CD1c-positive myeloid dendritic cell (primary cell): ENCODE measurements at regions not wholly inside any gene's neighbourhood (a gene's known extent, or its start where the extent isn't known, plus 50 kb on each side); places are given as distances from the start of the nearest gene placed in this dataset.
"Not testable (repeated sequence)": the region's sequence is repeated elsewhere in the genome, so short reads cannot be mapped to it uniquely, and the experiment has no call there.

Source experiments
- DNase-seq: peaks from one replicate; pipeline ENCODE4 v3.0.0-alpha.2; 2016; ENCODE audit errors: extremely low spot score

DNA sequence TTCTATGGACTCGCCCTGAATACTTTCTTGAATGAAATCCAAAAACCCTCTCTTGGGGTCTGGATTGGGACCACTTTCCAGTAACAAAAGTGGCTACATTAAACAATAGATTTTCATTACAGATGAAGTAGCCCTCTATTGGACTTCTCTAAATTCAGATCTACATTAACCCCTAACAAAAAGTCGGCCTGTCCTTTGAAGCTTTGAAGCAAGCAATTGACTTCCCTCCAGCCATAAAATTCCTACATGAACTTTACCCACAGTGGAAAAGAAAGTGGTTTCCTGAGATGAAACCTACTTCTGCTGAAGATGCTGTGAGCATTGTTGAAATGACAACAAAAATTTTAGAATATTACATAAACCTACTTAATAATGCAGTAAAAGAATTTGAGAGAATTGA, 967.1 kb upstream of the ROBO1 start:
- DNase-seq = no peak

- no peak for DNase-seq
Measured at GRCh38 chr3:80734483-80734882, 966.7 kb upstream of the ROBO1 start.

GRCh38 chr3:80733522-80734176, 965.9 kb upstream of the ROBO1 start:
- no peak for DNase-seq

- not testable (repeated sequence) for DNase-seq
Measured at GRCh38 chr3:80727561-80727960, 959.8 kb upstream of the ROBO1 start.

GRCh38 chr3:80709597-80710322, 942.0 kb upstream of the ROBO1 start:
- not testable (repeated sequence) for DNase-seq

DNA sequence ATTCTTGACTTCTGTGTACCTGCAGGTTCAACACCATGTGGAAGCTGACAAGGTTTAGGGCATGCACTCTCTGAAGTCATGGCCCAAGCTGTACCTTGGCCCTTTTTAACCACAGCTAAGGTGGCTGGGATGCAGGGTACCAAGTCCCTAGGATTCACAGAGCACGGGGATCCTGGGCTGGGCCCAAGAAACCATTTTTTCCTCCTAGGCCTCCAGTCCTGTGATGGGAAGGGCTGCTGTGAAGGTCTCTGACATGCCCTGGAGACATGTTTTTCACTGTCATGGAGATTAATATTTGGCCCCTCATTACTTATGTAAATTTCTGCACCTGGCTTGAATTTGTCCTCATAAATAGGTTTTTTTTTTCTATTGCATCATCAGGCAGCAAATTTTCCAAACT, 937.5 kb upstream of the ROBO1 start:
- no peak for DNase-seq

GRCh38 chr3:80701349-80701748, 933.6 kb upstream of the ROBO1 start:
- no peak for DNase-seq

DNA sequence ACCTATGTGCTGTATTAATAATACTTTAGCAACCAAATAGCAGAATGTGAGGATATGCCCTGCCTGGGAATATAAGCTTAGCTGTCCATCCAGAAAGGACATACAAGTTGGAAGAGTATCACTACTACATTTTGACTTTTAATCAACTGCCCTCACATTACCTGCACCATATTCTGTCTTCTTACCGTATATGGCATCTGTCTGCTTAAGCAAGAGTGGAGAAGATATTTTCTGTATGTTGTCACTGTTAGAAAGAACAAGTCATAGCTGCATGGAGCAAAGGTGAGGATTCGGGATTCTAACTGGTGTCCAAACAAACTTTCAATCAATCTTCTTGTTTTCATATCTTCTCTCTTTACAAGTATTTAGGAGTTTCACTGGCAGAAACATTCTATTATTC, 929.5 kb upstream of the ROBO1 start:
- no peak for DNase-seq

- DNase-seq = no peak
Measured at GRCh38 chr3:80696280-80696679, 928.5 kb upstream of the ROBO1 start.

DNA sequence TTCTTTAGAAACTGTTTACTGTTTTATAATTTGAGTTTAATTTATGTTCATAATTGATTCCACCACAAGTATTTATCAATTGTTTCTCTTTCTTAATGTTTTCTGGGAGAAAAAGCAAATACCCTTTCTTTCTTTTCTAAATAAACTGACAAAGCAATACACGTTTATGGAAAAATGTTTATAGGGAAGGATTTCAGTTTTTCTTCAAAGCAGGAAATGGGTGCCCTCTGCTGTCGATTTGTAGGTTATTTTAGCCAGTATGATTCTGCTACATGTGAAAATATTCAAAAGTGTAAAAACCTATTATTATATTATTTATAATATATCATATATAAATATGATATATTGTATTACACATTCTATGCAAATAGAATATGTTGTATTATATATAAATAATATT, 921.0 kb upstream of the ROBO1 start:
- no peak for DNase-seq

DNA sequence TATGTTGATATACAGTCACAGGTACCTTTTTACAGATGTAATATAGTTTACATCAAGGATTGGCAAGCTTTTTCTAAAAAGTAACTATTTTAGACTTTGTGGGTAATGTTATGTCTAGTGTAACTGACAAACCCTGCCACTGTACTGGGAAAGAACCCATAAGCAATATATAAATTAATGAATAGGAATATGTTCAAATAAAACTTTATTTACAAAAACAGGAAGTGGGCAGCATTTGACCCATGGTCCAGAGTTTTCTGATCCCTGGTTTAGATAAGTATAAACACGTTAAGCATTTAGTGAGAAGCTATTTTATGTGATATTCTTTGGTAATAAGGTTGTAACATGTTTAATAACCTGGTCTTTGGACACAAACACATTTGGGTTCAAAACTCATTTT, 915.2 kb upstream of the ROBO1 start:
- DNase-seq = no peak

GRCh38 chr3:80682235-80682634, 914.4 kb upstream of the ROBO1 start:
- no peak for DNase-seq

- DNase-seq = no peak
Measured at GRCh38 chr3:80677796-80678195, 910.0 kb upstream of the ROBO1 start.

DNA sequence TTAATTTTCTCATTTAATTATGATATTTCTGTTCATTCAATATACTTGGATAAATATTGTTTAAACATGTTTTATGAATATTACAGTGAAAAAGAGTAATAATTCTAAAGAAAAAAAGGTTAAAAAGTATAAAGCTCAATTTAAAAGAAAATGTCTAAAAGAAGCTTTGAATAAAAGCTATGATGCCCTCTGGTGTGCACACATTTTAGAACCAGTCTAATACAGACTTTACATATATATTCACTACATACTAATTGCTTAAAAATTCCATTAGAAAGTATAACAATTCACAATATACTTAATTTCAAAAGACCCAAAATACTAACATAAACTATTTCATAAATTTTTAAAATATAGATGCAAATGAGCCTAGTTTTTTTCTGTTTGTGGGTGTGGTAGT, 909.1 kb upstream of the ROBO1 start:
- no peak for DNase-seq

DNA sequence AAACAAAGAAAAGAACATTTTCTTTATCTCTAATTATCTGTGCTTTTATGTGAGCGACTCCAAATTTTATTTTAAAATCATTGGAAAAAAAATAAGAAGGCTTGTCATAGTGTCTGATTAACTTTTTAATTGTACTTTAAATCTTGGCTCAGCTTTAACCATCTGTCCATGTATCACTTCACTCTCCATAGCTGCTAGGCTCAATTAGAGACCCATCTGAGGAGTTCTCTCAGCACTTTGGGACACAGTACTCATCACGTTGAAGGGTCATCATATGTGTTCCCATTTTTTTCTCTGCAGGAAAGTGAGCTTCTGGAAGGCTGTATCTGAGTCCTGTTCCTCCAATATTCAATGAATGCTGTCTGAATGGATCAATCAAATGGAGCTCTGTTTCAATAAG, 908.5 kb upstream of the ROBO1 start:
- DNase-seq = no peak

DNA sequence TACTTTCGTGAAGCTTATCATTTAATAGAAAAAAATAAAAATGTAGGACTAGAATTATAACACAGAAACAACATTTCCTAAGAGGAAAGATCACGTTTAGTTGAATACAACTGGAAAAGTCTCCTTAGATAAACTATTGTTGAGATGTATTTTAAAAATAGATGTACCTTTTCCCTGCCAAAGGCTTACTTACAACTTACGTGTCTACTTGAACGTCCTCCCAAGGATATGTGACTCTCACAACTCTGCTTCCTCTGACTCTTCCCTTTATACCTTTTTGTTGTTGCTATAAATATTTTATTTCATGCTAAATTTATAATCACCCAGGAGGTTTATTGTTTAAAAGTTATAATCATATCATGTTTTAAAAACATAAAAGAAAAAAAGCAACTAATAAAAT, 908.0 kb upstream of the ROBO1 start:
- DNase-seq = no peak

DNA sequence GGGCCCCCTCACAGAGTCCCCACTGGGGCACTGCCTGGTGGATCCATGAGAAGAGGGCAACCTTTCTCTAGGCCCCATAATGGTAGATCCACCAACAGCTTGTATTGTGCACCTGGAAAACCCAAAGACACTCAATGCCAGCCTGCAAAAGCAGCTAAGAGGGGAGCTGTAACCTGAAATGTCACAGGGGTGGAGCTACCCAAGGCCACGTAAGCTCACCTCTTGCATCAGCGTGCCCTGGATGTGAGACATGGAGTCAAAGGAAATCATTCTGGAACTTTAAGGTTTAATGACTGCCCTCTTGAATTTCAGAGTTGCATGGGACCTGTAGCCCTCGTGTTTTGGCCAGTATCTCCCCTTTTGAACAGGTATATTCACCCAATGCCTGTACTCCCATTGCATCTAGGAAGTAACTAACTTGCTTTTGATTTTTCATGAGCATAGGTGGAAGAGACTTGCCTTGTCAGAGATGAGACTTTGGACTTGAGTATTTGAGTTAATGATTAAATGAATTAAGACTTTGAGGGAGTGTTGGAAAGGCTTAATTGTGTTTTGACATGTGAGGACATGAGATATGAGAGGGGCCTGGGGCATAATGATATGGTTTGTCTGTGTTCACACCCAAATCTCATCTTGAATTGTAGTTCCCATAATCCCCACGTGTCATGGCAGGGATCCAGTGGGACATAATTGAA, 900.9 kb upstream of the ROBO1 start:
- no peak for DNase-seq

DNA sequence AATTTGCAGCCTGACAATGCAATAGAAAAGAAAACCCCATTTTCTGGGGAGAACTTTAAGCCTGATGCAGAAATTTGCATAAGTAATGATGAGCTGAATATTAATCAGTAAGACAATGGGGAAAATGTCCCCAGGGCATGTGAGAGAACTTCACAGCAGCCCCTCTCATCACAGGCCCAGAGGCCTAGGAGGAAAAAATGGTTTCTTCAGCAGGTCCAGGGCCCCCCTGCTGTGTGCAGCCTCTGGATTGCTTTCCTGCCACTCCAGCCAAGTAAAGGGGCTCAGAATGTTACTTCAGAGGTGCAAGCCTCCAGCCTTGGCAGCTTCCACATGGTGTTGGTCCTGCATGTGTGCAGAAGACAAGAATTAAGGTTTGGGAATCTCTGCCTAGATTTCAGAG, 900.3 kb upstream of the ROBO1 start:
- no peak for DNase-seq

DNA sequence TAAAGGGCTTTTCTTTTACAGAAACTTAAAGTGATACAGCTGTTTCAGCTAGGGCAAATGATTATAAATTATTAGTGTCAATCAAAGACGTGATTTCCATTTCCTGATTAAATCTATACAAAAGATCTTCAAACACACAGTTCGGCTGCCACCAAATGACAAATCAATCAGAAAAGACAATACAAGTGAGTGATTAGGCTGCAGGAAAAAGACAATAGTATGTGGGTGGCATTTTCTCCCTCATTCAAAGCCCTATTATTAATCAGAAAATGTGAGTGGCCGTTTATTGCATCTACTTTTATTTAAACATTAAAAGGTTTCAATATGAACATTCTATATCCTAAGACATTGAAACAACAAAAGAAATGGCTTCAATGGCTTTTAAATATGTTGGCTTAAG, 895.6 kb upstream of the ROBO1 start:
- no peak for DNase-seq

DNA sequence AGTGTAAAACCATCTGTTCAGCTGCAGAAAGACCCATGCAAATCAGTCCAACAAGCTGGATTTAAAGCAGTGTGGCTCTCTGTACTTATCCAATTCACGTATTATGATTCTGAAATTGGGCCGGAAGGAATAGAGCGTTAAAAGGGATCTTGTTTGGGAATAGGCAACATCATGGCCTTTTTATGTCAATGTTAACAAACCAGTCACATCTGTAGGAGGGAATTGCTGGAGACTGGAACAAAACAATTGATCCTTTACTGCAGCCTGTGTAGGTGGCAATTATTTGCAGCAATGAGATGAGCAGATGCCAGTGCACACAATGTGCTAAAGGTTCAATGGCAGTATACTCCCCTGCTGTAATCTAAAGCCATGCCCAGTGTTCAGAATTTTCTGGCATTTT, 887.4 kb upstream of the ROBO1 start:
- DNase-seq = no peak

GRCh38 chr3:80649170-80649569, 881.4 kb upstream of the ROBO1 start:
- no peak for DNase-seq

DNA sequence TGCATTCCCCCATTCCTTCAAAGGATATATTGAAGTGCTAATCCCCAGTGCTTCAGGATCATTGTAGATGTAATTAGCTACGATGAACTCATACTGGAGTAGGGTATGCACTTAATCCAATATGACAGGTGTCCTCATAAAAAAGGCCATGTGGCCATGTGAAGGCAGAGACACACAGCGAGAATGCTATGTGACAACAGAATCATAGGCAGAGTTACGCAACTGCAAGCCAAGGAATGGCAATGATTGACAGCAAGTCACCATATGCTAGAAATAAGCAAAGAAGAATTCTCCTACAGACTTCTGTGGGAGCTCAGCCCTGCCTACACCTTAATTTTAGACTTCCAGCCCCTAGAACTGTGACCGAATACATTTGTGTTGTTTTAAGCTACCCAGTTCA, 875.6 kb upstream of the ROBO1 start:
- DNase-seq = no peak
